Caco-2 (cell line): ENCODE measurements at regions not wholly inside any gene's neighbourhood (a gene's known extent, or its start where the extent isn't known, plus 50 kb on each side); places are given as distances from the start of the nearest gene placed in this dataset.

Experiments used
- BruUV-seq: library from RNA; stranded (reverse); fragments of 400-500 nt; replicated peaks from 2 replicates; lab custom pipeline; 2021; lab: Mats Ljungman, UMichigan
- CTCF ChIA-PET: fragments of 300-600 bp; sonication (Branson Sonifier 250); formaldehyde crosslinking; loops from one replicate; lab custom pipeline; 2022; ENCODE audit warnings: antibody characterized with exemption; lab: Charles Lee
- POLR2A ChIA-PET: fragments of 300-600 bp; sonication (Branson Sonifier 250); formaldehyde crosslinking; loops from one replicate; lab custom pipeline; 2022; ENCODE audit warnings: antibody characterized with exemption; lab: Charles Lee
- DNase-seq, 2 experiments: peaks; one replicate each; pipeline versions ENCODE4 v3.0.0 to v3.0.0-alpha.2; 2020 to 2022
- H3K27me3 ChIP-seq: replicated peaks from 2 replicates; pipeline ENCODE4 v1.6.0; 2011; ENCODE audit warnings: low read length; ENCODE audit not compliant: control insufficient read depth, insufficient read depth
- H3K36me3 ChIP-seq: 2 replicates; pipeline ENCODE4 v1.5.1; 2011; ENCODE audit warnings: low read length; ENCODE audit not compliant: control insufficient read depth, insufficient read depth
- H3K4me1 ChIP-seq: fragments of 250-450 bp; sonication (Bioruptor Pico); 2 replicates; pipeline ENCODE4 v1.5.1; 2020; ENCODE audit warnings: mild to moderate bottlenecking
- H3K4me3 ChIP-seq: 2 replicates; pipeline ENCODE4 v1.5.1; 2011; ENCODE audit warnings: low read depth, mild to moderate bottlenecking, control low read depth, low read length
- H3K9me3 ChIP-seq: fragments of 250-450 bp; sonication (Bioruptor Pico); 2 replicates; pipeline ENCODE4 v1.5.1; 2020; ENCODE audit warnings: mild to moderate bottlenecking, moderate library complexity
- H3K27ac Mint-ChIP-seq: one replicate; pipeline ENCODE4 v1.8.0; 2022; ENCODE audit warnings: mixed read lengths; ENCODE audit not compliant: unreplicated experiment
- H3K27me3 Mint-ChIP-seq: one replicate; pipeline ENCODE4 v1.8.0; 2022; ENCODE audit warnings: mixed read lengths; ENCODE audit not compliant: insufficient read depth, unreplicated experiment
- H3K36me3 Mint-ChIP-seq: one replicate; pipeline ENCODE4 v1.8.0; 2022; ENCODE audit warnings: mild to moderate bottlenecking, mixed read lengths; ENCODE audit not compliant: insufficient read depth, unreplicated experiment
- H3K4me1 Mint-ChIP-seq: one replicate; pipeline ENCODE4 v1.8.0; 2022; ENCODE audit warnings: low read depth, mixed read lengths; ENCODE audit not compliant: unreplicated experiment
- H3K4me3 Mint-ChIP-seq: one replicate; pipeline ENCODE4 v1.8.0; 2022; ENCODE audit warnings: mild to moderate bottlenecking, moderate library complexity, mixed read lengths; ENCODE audit not compliant: unreplicated experiment
- H3K9me3 Mint-ChIP-seq: one replicate; pipeline ENCODE4 v1.8.0; 2022; ENCODE audit warnings: mixed read lengths; ENCODE audit not compliant: unreplicated experiment
- CTCF ChIP-seq, 2 experiments: fragments of 200-600 bp in 1 of 2; IDR thresholded peaks; 1 replicate in 1 of 2; 2 replicates in 1 of 2; pipeline versions ENCODE4 v1.5.1 to v1.8.0; 2011 to 2022; ENCODE audit warnings: antibody characterized with exemption in 1 of 2, control low read depth in 1 of 2, inconsistent platforms in 1 of 2, low read depth in 1 of 2, low read length in 1 of 2, mild to moderate bottlenecking in 1 of 2, moderate library complexity in 1 of 2; ENCODE audit not compliant: insufficient read depth in 1 of 2, severe bottlenecking in 1 of 2, unreplicated experiment in 1 of 2
- intact Hi-C: fragments of 100-400 bp; cut with micrococcal nuclease; formaldehyde crosslinking; loops from one replicate; pipeline ENCODE4 v1.10.0; 2022; ENCODE audit not compliant: unreplicated experiment

- no peaks in the 10 kb centered on the region for H3K27me3 ChIP-seq
- CTCF ChIA-PET: no interaction called here
These were observed 436.8 kb downstream of the OMA1 start for GRCh38 chr1:58109646-58110200.

GRCh38 chr1:58108783-58109182 lies 437.7 kb downstream of the OMA1 start:
- H3K27me3 Mint-ChIP-seq: peaks cover 16% of the 10 kb centered on the region
- H3K9me3 ChIP-seq: no peaks in the 10 kb centered on the region
- no peaks in the 10 kb centered on the region for H3K27me3 ChIP-seq
- no peak for DNase-seq
- no peaks in the 10 kb centered on the region for H3K36me3 Mint-ChIP-seq
- TF ChIP-seq CTCF (IDR thresholded peaks at IDR 0.05; ENCODE audit: insufficient read depth in 1 of 2, low read depth in 1 of 2, low read length in 1 of 2, severe bottlenecking in 1 of 2, unreplicated experiment in 1 of 2): no peak
- H3K4me1 Mint-ChIP-seq: no peaks in the 10 kb centered on the region
- no peak overlapping the region for H3K4me3 Mint-ChIP-seq
- BruUV-seq: no TSS peak
- ChIA-PET POLR2A (no interaction called here), CTCF (no interaction called here)
- no peak overlapping the region for H3K4me3 ChIP-seq
- intact Hi-C loops: no loop called here
- no peaks in the 10 kb centered on the region for H3K36me3 ChIP-seq
- H3K4me1 ChIP-seq: no peaks in the 10 kb centered on the region
- H3K9me3 Mint-ChIP-seq: no peaks in the 10 kb centered on the region
- H3K27ac Mint-ChIP-seq: no peak overlapping the region

More at GRCh38 chr1:58109646-58110200, 436.8 kb downstream of the OMA1 start:
- TF ChIP-seq CTCF (IDR thresholded peaks at IDR 0.05; ENCODE audit: insufficient read depth in 1 of 2, low read depth in 1 of 2, low read length in 1 of 2, severe bottlenecking in 1 of 2, unreplicated experiment in 1 of 2): no peak
- Mint-ChIP-seq H3K4me1 (no peaks in the 10 kb centered on the region), H3K27ac (no peak overlapping the region), H3K36me3 (no peaks in the 10 kb centered on the region), H3K4me3 (no peak overlapping the region), H3K9me3 (no peaks in the 10 kb centered on the region), H3K27me3 (peaks cover 12% of the 10 kb centered on the region)
- no peaks in the 10 kb centered on the region for H3K9me3 ChIP-seq
- intact Hi-C loops: no loop called here
- no peaks in the 10 kb centered on the region for H3K36me3 ChIP-seq
- no peak for DNase-seq
- no peaks in the 10 kb centered on the region for H3K4me1 ChIP-seq
- no TSS peak for BruUV-seq
- POLR2A ChIA-PET: no interaction called here
- no peak overlapping the region for H3K4me3 ChIP-seq

GRCh38 chr1:58107943-58108342 lies 438.6 kb downstream of the OMA1 start:
- H3K27ac Mint-ChIP-seq: no peak overlapping the region
- BruUV-seq: no TSS peak
- H3K4me1 Mint-ChIP-seq: no peaks in the 10 kb centered on the region
- Histone ChIP-seq H3K4me1 (no peaks in the 10 kb centered on the region), H3K4me3 (no peak overlapping the region), H3K9me3 (no peaks in the 10 kb centered on the region), H3K36me3 (no peaks in the 10 kb centered on the region), H3K27me3 (no peaks in the 10 kb centered on the region)
- TF ChIP-seq CTCF (IDR thresholded peaks at IDR 0.05; ENCODE audit: insufficient read depth in 1 of 2, low read depth in 1 of 2, low read length in 1 of 2, severe bottlenecking in 1 of 2, unreplicated experiment in 1 of 2): no peak
- ChIA-PET CTCF (no interaction called here), POLR2A (no interaction called here)
- H3K36me3 Mint-ChIP-seq: no peaks in the 10 kb centered on the region
- DNase-seq: no peak
- no peaks in the 10 kb centered on the region for H3K9me3 Mint-ChIP-seq
- H3K4me3 Mint-ChIP-seq: no peak overlapping the region
- intact Hi-C loops: no loop called here
- H3K27me3 Mint-ChIP-seq: peaks cover 16% of the 10 kb centered on the region
